HL-60 (cell line): ENCODE measurements at regions not wholly inside any gene's neighbourhood (a gene's known extent, or its start where the extent isn't known, plus 50 kb on each side); places are given as distances from the start of the nearest gene placed in this dataset.

Source experiments
- DNase-seq, 2 experiments: peaks; one replicate each; pipeline ENCODE4 v3.0.0-alpha.2; 2010 to 2020; ENCODE audit warnings: low read depth in 1 of 2, low spot score in 1 of 2
- H3K27ac ChIP-seq: fragments of 250-450 bp; sonication (Bioruptor Pico); replicated peaks from 2 replicates; pipeline ENCODE4 v1.5.1; 2020; ENCODE audit warnings: mild to moderate bottlenecking, moderate library complexity
- H3K27me3 ChIP-seq: fragments of 250-450 bp; sonication (Bioruptor Pico); 2 replicates; pipeline ENCODE4 v1.5.1; 2021; ENCODE audit warnings: mild to moderate bottlenecking, moderate library complexity; ENCODE audit not compliant: insufficient read depth, poor library complexity, severe bottlenecking
- H3K4me3 ChIP-seq: replicated peaks from 2 replicates; pipeline ENCODE4 v1.5.1; 2011; ENCODE audit warnings: mild to moderate bottlenecking, control low read depth, low read length; ENCODE audit not compliant: insufficient read depth
- GABPA ChIP-seq: IDR thresholded peaks from 2 replicates; pipeline ENCODE4 v1.6.1; 2012; ENCODE audit warnings: low read depth
- POLR2AphosphoS5 ChIP-seq: IDR thresholded peaks from 2 replicates; pipeline ENCODE4 v1.6.1; 2012; ENCODE audit warnings: low read depth
- SPI1 ChIP-seq: IDR thresholded peaks from 2 replicates; pipeline ENCODE4 v1.6.1; 2012; ENCODE audit warnings: low read depth, mild to moderate bottlenecking, borderline replicate concordance
- TF ChIP-seq, protein P1 (sequence below): IDR thresholded peaks from 2 replicates; pipeline ENCODE4 v1.6.1; 2012; ENCODE audit warnings: low read depth; ENCODE audit not compliant: insufficient replicate concordance
- TF ChIP-seq, protein P2 (sequence below): IDR thresholded peaks from one replicate; pipeline ENCODE4 v1.5.1; 2011; ENCODE audit warnings: low read length, control low read depth, inconsistent platforms; ENCODE audit not compliant: insufficient read depth

DNA sequence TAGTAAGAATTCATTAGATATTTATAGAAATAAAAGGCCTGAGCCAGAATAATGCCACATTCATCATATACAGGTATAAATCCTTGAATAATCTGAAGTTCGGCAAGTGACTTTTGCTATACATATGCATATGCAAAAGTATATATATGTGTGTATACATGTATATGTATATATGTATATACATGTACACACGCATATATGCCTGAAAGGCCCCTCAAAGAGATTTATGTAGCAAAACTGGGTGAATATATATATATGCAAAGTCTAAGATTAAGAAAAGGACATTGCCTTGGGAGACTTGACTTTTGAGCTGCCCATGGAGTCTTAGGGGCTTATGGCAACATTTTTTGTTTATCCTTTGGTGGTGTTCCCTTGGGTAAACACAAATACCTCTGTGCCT, 231.4 kb downstream of the BMP2 start:
- TF ChIP-seq, protein P1, sequence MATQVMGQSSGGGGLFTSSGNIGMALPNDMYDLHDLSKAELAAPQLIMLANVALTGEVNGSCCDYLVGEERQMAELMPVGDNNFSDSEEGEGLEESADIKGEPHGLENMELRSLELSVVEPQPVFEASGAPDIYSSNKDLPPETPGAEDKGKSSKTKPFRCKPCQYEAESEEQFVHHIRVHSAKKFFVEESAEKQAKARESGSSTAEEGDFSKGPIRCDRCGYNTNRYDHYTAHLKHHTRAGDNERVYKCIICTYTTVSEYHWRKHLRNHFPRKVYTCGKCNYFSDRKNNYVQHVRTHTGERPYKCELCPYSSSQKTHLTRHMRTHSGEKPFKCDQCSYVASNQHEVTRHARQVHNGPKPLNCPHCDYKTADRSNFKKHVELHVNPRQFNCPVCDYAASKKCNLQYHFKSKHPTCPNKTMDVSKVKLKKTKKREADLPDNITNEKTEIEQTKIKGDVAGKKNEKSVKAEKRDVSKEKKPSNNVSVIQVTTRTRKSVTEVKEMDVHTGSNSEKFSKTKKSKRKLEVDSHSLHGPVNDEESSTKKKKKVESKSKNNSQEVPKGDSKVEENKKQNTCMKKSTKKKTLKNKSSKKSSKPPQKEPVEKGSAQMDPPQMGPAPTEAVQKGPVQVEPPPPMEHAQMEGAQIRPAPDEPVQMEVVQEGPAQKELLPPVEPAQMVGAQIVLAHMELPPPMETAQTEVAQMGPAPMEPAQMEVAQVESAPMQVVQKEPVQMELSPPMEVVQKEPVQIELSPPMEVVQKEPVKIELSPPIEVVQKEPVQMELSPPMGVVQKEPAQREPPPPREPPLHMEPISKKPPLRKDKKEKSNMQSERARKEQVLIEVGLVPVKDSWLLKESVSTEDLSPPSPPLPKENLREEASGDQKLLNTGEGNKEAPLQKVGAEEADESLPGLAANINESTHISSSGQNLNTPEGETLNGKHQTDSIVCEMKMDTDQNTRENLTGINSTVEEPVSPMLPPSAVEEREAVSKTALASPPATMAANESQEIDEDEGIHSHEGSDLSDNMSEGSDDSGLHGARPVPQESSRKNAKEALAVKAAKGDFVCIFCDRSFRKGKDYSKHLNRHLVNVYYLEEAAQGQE, result no peak
- TF ChIP-seq POLR2AphosphoS5 (no peak), SPI1 (no peak), GABPA (no peak)
- TF ChIP-seq, protein P2, sequence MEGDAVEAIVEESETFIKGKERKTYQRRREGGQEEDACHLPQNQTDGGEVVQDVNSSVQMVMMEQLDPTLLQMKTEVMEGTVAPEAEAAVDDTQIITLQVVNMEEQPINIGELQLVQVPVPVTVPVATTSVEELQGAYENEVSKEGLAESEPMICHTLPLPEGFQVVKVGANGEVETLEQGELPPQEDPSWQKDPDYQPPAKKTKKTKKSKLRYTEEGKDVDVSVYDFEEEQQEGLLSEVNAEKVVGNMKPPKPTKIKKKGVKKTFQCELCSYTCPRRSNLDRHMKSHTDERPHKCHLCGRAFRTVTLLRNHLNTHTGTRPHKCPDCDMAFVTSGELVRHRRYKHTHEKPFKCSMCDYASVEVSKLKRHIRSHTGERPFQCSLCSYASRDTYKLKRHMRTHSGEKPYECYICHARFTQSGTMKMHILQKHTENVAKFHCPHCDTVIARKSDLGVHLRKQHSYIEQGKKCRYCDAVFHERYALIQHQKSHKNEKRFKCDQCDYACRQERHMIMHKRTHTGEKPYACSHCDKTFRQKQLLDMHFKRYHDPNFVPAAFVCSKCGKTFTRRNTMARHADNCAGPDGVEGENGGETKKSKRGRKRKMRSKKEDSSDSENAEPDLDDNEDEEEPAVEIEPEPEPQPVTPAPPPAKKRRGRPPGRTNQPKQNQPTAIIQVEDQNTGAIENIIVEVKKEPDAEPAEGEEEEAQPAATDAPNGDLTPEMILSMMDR, result no peak
- H3K27ac ChIP-seq, result no peak overlapping the region
- no peak overlapping the region for H3K4me3 ChIP-seq
- DNase-seq, result no peak
- no peaks in the 10 kb centered on the region for H3K27me3 ChIP-seq

DNA sequence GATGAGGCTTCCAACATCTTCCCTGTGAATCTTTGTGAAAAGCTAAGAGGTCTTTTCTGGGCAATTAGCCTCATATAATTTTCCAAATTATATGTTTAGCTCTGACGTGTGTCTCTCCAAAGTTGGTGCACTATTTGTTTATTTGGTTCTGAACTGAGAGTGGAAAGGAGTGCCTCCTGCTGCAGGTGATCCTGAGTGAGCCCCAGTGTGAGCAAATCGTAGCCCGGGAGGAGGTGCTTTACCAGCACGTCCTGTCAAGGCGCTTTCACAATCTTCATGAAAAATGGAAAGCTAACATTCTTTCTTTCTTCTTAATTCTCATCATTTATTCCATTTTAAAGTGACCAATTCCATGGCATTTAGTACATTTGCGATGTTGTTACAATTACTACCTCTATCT, 231.9 kb downstream of the BMP2 start:
- no peak overlapping the region for H3K27ac ChIP-seq
- no peak for DNase-seq
- H3K4me3 ChIP-seq, result no peak overlapping the region
- no peaks in the 10 kb centered on the region for H3K27me3 ChIP-seq
- TF ChIP-seq, protein P2, result no peak
- TF ChIP-seq, protein P1, result no peak

DNA sequence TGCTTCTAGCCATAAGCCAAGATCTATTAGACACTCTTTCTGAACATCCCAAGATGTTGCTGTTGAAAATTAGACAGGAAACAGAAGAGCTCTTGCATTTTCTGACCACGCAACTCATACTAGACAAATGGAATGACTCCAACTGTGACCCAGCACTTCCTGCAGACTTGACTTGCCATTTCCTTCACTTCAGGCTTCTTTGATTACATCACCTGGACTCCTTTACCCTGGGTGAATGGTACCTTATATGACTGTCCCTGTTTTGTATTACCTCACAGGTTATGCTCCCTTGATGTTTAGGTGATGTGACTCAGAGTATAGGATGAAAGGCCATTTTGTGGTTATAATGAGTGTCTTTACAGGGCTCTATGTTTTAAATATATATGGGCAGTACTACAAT, 236.1 kb downstream of the BMP2 start:
- DNase-seq, result no peak

More for the DNA sequence above, 236.1 kb downstream of the BMP2 start:
- TF ChIP-seq, protein P2, result no peak
- TF ChIP-seq GABPA, result no peak
- TF ChIP-seq, protein P1, result no peak
- TF ChIP-seq POLR2AphosphoS5, result no peak
- no peak for TF ChIP-seq SPI1
- Histone ChIP-seq H3K4me3 (no peak overlapping the region), H3K27me3 (no peaks in the 10 kb centered on the region), H3K27ac (no peak overlapping the region)
